ENCODE measurements at regions not wholly inside any gene's neighbourhood (a gene's known extent, or its start where the extent isn't known, plus 50 kb on each side); places are given as distances from the start of the nearest gene placed in this dataset.
A peak's percentile ranks its signal among the peaks of the same experiment; 100 is the strongest.
"Not testable (repeated sequence)": the region's sequence is repeated elsewhere in the genome, so short reads cannot be mapped to it uniquely, and the experiment has no call there.

GRCh38 chr21:36207577-36208320 is 51.1 kb downstream of the DOP1B start:
- DNase-seq (ENCODE audit: low read depth), result peak; percentile 93

DNA sequence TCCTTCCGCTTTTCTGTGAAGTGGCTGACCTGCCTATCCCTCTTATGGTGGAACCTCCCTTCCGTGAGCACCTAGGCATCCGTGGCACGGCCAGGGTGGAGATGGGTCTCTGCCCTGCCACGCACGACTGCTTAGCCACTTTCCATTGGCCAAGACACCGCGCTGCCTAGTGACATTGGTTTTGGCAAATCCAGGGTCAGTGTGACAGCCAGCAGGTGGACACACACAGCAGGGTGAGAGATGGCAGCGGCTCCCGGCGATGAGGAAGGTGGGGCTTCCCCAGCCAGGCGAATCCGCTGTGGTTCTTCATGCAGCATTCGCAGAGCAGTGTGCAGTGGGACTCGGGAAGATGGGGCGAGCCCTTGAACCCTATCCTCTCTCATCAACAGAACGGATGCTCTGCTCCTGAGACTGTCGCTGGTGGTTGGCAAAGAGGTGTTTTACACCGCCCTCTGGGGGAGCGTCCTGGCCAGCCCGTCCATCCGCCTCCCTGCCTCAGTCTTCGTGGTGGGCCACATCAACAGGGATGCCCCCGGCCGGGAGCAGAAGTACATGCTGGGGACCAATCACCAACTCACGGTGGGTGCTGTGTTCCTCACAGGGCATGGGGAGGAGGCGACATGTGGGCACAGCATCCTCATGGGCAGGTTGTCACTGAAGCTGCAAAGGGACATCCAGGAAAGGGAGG is 51.8 kb downstream of the DOP1B start:
- no peak for DNase-seq (ENCODE audit: low read depth)

- DNase-seq (ENCODE audit: low read depth), result peak; percentile 59
Observed at GRCh38 chr21:36209626-36210171, 53.1 kb downstream of the DOP1B start.

DNA sequence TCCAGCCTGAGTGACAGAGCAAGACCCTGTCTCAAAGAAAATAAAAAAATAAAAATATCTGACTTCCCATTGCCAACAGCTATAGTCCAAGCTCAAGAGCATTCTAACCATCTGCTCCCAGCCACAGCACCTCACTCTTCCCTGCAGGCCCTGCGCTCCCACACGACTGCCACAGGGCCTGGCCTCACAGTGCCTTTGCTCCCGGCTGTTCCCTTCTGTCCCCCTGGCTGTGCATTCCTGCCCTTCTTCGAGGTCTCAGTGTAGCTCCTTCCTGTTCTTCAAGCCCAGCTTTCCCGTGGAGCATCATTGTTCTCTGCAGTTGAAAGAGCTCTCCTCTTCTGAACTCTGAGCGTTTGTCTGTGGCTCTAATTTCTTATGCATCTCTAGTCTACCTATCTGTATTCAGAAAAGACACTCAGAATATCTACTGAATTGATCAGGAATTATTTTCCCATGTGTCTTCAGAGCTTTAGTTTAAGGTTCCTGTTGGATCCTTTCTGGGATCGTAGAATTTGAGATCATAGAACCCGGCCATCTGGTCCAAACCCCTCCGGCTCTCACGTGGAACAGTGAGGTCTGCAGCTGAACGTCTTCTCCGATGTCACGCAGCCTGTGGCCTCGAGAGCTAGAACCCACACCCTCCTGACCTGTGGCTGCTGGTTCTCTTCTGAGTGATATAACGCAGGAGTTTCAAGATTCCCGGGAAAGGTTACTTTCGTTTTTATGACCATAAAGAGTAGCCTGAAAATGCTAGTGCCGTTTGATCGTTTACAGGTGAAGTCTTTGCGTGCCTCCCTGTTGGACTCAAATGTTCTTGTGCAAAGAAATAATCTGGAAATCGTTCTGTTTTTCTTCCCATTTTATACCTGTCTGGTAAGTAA is 54.4 kb downstream of the DOP1B start:
- peak; percentile 64 for DNase-seq (ENCODE audit: low read depth)

- DNase-seq (ENCODE audit: low read depth), result peak; percentile 89
Observed at GRCh38 chr21:36211660-36212512, 55.3 kb downstream of the DOP1B start.

DNA sequence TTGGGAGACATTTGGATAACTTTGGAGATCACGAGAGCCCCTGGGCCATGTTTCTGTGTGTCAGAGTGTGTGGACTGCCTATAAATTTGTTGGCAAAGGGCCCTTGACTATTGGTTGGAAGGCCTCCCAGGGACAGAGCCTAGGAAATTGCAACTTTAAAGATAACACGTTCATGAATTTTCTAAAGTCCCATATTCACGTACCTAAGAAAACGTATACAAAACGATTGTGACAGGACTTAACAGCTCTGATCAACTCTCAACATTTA is 55.8 kb downstream of the DOP1B start:
- DNase-seq (ENCODE audit: low read depth), result peak; percentile 63

DNA sequence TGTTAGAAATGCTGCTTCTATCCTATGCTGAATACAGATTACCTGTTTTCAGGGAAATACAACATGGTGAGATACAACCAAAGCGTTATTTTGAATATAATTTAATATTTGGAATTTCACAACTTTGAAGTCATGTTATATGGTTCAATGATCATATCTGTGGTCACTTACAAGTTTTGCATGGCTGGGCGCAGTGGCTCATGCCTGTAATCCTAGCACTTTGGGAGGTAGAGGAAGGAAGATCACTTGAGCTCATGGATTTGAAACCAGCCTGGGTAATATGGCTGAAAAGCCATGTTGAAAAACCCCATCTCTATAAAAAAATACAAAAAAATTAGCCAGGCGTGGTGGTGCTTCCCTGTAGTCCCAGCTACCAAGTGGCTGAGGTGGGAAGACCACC is 57.9 kb downstream of the DOP1B start:
- DNase-seq (ENCODE audit: low read depth), result no peak

DNA sequence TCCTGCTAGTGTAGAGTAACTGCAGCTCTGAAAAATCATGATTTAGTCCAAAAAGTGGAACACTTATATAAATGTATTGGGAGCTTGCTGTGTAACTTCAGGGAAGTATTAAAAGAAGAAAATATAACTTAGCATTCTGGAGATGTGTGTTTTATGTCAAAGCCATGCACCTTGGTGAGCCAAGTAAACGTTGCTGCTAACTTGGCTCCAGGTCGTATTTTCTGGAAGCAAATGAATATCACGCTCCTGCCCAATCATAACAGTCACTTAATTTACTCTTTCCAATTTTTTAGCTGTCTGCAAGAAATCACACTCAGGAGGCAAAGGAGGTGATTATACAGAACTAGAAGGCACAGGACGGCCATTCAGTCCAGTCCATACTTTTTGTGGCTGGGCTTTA is 61.1 kb downstream of the DOP1B start:
- no peak for DNase-seq (ENCODE audit: low read depth)

DNA sequence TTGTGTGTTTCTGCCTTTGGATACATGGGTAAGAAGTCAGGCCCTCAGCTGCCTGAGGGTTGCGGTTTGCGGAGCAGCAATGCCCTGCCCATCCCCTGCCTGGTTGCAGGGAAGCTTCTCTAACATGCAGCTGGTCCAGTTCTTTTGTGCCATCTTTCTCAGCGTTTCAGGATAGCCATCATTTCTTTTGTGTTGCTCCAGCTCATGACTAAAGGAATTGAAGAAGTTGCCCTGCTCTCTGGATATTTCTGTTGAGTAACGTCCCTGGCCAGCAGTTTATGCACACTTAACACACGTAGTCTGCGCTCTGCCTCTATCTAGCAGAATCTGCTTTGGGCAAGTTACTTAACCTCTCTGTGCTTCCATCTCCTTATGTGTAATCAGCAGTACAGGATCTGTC is 62.1 kb downstream of the DOP1B start:
- DNase-seq (ENCODE audit: low read depth), result no peak

GRCh38 chr21:36223451-36223850 is 66.8 kb downstream of the DOP1B start:
- DNase-seq (ENCODE audit: low read depth), result no peak

DNA sequence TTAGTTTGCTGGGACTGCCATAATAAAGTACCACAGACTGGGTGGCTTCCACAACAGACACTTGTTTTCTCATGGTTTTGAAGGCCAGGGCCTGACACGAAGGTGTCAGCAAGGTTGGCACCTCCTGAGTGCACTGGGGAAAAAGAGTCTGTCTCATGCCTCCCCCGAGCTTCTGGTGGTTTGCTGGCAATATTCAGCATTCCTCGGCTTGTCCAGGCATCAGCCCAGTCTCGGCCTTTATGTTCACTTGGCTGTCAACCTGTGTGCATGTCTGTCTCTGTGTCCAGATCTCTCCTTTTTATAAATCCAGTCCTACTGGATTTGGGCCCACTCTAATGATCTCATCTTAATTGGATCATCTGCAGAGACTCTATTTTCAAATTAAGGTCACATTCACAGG is 72.6 kb downstream of the DOP1B start:
- DNase-seq (ENCODE audit: low read depth), result no peak

DNA sequence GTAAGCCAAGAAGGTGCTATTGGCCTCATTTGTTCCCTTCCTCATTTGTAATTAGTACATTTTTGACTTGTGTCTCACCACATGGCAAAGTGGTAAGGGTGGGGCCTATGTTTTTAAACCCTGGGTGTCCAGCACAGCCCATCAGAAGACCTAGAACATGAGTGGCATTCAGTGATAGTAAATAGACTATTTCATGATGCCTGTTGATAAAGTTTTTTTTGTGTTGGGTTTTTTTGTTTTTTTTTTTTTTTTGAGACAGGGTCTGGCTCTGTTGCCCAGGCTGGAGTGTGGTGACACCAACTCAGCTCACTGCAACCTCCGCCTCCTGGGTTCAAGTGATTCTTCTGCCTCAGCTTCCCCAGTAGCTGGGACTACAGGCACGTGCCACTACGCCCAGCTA is 74.8 kb downstream of the DOP1B start:
- not testable (repeated sequence) for DNase-seq (ENCODE audit: low read depth)

DNA sequence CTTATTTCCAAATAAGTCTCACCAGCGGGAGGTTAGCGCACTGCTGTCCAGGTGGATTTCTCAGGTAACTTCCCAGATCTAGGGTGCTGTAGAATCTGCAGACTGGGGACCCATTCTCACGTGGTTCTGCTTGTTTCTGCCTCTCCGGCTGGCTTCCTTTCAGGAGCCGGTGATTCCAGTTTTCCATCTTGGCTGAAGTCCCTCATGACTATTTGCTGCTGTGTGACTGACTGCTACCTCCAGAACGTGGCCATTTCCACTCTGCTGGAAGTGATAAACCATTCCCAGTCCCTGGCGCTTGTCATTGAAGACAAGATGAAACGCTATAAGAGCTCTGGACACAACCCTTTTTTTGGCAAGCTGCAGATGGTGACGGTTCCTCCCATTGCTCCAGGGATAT is 76.0 kb downstream of the DOP1B start:
- DNase-seq (ENCODE audit: low read depth), result no peak

- DNase-seq (ENCODE audit: low read depth), result no peak
Observed at GRCh38 chr21:36235058-36235582, 78.5 kb downstream of the DOP1B start.

- no peak for DNase-seq (ENCODE audit: low read depth)
Observed at GRCh38 chr21:36236052-36236730, 79.6 kb downstream of the DOP1B start.

DNA sequence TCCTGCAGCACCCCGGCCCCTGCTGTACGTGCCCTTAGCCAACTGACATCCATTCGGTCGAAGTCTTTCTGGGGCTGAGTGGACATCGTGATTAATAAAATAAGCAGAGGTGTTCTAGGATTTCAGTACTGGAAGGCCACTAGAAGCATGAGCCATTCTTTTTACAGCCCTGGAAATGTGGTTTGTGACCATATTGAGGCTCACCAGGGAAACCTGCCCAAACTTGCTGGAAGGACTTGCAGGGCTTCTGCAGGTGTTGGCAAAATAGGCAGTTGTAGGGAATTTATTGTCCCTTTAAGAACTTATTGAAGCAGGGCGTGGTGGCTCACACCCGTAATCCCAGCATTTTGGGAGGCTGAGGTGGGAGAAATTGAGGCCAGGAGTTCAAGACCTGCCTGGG is 80.8 kb downstream of the DOP1B start:
- DNase-seq (ENCODE audit: low read depth), result no peak

GRCh38 chr21:36239585-36239984 is 80.4 kb upstream of the MORC3 start:
- DNase-seq (ENCODE audit: low read depth), result no peak

GRCh38 chr21:36241717-36242116 is 78.3 kb upstream of the MORC3 start:
- no peak for DNase-seq (ENCODE audit: low read depth)

GRCh38 chr21:36245115-36245514 is 74.9 kb upstream of the MORC3 start:
- DNase-seq (ENCODE audit: low read depth), result no peak

DNA sequence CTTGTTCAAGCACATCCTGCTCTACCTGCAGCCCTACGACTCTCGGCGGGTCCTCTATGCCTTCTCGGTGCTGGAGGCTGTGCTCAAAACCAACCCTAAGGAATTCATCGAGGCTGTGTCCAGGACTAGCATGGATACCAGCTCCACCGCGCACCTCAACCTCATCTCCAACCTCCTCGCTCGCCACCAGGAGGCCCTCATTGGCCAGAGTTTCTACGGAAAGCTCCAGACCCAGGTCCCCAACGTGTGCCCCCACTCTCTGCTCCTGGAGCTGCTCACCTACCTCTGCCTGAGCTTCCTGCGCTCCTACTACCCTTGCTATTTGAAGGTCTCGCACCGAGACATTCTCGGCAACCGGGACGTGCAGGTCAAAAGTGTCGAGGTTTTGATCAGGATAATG is 74.3 kb upstream of the MORC3 start:
- DNase-seq (ENCODE audit: low read depth), result no peak

Data from RPMI7951 (cell line).